ENCODE measurements at regions not wholly inside any gene's neighbourhood (a gene's known extent, or its start where the extent isn't known, plus 50 kb on each side); places are given as distances from the start of the nearest gene placed in this dataset.

DNA sequence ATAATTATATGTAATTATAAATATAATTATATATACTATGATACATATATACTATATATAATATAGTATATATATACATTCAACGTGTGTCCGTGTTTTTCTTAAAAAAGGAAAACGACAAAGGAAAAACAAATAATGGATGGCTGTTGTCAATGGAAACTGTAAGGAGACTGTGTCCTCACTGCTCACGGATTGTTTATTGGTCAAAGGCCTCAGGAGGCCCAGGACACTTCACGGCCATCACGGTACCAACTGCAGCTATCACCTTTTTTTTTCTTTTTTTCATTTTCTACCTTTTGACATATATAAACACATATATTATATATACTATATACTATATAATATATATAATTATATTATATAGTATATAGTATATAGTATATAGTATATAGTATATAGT, 113.4 kb downstream of the SPTSSA start:
- DNase-seq, result no peak

DNA sequence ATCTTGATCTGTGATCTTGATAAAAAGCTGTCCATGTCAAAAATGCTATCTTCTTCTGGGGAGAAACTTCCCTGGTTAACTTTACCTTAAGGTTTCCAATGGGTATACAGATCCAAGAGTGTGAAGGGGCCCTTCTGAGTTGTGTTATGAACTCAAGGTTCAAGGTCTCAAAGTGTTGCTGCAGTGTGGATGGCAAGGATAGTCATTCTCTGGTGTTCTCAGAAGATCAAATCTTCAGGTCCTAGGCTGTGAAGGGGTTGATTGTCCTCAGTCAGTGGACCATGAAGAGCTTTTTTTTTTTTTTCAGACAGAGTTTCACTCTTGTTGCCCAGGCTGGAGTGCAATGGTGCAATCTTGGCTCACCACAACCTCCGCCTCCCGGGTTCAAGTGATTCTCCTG, 114.4 kb downstream of the SPTSSA start:
- DNase-seq, result no peak

DNA sequence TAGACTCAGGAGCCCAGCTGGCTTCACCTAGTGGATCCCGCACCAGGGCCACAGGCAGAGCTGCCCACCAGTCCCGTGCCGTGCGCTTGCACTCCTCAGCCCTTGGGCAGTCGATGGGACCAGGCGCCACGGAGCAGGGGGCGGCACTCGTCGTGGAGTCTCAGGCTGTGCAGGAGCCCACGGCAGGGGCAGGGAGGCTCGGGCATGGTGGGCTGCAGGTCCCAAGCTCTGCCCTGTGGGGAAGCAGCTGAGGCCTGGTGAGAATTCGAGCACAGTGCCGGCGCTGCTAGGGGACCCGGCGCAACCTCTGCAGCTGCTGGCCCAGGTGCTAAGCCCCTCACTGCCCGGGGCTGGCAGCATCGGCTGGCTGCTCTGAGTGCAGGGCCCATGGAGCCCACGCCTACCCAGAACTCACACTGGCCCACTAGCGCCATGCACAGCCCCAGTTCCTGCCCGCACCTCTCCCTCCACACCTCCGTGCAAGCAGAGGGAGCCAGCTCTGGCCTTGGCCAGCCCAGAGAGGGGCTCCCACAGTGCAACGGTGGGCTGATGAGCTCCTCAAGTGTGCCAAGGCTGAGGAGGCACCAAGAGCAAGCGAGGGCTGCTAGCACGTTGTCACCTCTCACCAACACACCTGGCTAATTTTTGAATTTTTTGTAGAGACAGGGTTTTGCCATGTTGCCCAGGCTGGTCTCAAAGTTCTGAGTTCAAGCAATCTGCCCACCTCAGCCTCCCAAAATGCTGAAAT, 116.1 kb downstream of the SPTSSA start:
- no peak for DNase-seq

DNA sequence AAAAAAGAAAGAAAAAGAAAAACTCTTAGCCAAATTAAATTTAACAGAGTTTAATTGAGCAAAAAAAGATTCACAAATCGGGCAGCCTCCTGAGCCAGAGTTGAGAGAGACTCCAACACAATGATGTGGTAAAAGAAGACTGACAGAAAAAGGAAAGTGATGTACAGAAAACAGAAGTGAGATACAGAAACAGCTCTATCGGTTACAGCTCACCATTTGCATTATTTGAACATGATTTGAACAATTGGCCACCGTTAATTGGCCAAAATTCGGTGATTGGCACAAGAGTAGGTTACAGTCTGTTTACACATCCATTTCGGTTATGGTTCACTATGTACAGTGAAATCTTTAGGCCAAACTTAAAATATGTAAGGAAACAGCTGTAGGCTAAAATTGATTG, 117.7 kb downstream of the SPTSSA start:
- no peak for DNase-seq

DNA sequence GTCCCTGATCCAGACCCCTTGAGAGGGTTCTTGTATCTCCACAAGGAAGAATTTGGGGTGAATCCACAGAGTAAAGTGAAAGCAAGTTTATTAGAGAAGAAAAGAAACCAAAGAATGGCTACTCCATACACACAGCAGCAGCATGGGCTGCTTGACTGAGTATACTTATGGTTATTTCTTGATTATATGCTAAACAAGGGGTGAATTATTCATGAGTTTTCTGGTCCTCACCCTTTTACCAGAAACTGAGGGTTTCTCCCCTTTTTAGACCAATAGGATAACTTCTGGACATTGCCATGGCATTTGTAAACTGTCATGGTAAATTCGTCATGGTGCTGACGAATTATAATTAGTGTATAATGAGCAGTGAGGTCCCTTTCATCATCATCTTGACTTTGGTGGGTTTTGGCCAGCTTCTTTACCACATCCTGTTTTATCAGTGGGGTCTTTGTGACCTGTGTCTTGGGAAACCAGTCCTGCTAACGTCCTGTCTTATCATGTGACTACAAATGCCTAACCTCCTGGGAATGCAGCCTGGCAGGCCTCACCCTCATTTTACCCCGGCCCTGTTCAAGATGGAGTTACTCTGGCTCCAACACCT, 121.9 kb downstream of the SPTSSA start:
- DNase-seq, result no peak

DNA sequence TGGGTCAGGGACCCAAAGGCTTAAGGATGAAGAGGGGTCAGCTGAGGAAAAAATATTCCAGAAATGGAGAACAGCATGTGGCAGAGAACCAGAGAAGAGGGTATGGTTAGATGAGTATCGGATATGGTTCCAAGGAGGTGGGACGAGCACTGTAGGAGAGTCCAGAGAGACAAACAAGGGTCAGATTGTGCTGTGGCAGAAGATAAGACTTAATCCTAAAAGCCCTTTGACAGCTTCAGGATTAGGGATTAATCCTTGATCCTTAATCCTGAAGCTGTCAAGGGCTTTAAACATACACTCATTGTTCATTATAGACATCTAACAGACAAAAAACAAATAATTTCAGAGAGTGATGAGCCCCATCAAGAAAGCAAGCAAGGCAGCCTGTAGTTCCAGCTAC, 124.0 kb downstream of the SPTSSA start:
- DNase-seq, result no peak

DNA sequence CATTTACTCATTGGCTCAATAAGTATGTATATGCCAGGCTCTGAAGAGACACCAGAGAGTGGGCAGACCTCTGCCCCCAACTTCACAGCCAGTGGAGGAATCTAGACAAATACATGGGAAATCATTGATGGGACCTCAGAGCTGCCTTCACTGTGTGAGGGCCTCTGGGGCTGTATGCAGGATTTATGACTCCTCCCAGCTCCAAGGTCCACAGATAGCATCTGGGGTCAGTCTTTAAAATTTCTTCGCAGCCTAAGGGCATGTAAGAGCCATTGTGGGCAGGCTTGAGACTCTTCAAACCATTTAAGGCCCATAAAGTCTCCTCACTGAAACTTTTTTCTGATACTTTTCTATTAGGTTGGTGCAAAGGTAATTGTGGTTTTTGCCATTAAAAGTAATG, 125.5 kb downstream of the SPTSSA start:
- DNase-seq, result no peak

DNA sequence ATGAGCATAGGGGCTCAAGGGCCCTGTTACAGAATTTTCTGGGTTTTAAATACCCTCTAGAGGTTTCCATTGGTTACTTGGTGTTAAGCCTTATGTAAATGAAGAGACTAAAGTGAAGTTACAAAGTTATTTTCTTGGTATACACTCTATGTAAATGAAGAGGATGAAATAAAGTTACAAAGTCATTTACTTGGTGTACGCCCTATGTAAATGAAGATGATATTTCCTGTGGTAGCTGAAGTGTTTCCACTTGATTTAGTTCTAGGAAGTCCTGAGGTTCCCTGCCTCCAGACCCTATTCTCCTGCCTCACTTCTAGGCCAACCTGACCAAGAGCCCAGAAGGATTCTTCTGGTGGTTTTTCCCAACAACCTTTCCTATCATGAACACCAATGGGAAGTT, 126.1 kb downstream of the SPTSSA start:
- no peak for DNase-seq

DNA sequence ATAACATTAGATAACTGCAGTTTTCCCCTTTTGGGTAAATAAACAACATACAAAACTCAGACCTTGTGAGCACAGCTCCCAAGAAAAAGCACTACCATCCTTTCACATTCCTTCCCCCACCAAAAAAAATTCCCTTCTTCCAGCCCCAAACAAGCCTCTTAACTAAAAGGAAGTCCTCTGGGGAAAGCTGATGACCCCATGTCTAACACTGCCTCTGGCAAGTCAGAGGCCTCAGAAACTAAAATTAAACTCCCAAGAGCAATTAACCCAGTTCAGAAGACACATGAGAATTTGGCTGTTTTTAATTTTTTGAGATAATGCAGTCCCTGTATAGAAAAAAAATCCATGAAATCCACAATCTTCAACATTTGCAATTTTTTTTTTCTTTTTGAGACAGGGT, 127.7 kb downstream of the SPTSSA start:
- DNase-seq, result no peak

DNA sequence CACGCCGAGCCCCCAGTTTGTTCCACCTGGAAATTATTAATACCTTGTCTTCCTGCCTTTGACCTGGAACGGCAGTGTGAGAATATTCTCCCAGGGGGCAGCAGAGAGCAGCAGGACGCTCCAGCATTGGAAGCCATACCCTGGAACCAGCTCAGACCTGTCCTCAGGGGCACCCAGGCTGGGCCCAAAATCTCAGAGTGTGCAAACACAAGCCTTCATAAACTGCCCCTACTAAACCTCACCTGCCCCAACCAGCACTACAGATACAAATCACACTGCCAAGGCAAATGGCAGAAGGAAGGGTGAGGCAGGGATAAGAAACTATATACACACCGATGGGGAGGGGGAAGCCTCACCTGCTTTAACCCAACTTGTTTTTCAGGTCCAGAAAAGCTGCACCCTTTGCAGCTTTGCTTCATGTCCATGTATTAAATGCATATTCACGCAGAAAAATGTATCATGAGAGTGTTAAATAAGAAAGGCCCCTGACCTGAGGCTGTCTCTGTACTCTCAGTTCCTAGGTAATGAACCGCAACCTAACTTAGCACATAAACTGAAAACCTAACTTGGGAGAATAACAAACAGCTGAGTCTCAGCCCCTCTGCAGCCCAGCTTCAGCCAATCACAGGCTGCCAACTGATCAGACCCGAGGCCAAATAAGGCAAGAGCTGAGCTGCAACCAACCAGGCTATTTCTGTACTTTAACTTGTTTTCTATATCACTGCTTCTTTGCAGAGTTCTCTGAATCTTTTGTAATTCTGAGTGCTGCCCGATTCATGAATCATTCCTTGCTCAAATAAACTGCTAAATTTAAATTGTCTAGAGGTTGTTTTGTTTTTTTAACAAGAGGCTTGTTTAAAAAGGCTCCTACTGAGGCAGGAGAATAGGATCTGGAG, 130.1 kb downstream of the SPTSSA start:
- DNase-seq, result peak; percentile 38

DNA sequence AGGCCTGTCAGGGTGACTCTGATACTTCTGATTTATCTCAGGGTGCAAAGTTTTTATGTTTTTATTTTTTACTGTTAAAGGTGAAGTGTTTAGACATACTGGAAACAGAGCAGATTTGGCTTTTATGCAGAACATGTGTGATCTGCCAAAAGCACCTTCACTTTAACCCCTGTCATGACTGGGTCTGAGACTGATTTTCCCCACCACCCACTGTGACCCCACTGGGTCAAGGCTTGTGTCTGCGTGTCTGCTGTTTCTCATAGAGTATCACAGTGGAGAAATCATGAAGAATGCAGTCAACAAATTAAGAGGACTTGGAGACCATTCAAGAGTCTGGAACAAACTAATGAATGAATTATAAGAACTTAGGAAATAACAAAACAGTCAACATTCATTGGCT, 131.2 kb downstream of the SPTSSA start:
- DNase-seq, result no peak

DNA sequence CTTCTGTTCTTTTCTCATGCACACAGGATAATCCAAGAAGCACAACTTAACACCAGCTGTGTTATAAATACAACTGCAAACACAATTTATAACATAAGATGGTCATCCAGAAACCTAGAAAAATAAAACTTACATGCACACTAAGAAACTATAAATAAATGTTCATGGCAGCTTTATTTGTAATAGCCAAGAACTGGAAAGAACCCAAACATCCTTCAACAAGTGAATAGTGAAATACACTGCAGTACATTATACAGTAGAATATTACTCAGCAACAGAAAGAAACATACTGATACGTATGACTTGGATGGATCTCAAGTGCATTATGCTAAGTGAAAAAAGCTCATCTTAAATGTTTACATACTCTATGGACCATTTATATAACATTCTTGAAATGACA, 132.7 kb downstream of the SPTSSA start:
- DNase-seq, result no peak

DNA sequence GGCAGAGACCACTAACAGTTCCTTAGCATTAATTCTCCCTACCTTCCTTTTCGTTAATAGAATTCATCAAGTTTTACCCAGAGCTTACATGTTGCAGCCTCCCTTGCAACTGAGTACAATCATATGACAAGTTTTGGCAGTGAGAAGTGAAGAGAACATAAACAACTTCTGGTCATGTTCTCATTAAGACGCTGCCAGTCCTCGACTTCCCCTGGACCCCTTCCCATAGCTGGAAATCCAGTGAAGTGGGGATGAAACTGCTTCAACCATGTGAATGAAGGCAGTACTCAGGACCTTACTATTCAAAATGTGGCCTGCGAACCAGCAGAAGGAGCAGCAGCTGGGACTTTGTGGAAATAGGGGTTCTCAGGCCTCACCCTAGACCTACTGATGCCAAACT, 133.9 kb downstream of the SPTSSA start:
- no peak for DNase-seq

DNA sequence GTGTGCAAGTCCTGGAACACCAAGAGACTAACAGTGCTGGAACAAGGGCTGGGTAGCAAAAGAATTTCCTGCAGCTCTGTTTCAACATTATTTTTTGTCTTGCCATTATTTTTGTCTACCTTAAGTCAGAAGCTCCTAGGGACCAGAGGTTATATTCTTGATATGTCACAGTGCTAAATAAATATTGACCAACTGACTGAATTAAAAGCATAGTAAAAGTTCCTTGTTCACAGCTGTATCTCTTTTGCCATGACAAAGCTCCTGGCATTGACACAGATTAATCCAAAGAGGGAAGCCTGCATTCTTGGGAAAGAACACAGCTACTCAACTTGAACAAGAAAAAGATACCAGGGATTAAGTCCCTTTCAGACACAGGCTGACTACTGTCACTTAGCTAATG, 136.5 kb downstream of the SPTSSA start:
- no peak for DNase-seq

DNA sequence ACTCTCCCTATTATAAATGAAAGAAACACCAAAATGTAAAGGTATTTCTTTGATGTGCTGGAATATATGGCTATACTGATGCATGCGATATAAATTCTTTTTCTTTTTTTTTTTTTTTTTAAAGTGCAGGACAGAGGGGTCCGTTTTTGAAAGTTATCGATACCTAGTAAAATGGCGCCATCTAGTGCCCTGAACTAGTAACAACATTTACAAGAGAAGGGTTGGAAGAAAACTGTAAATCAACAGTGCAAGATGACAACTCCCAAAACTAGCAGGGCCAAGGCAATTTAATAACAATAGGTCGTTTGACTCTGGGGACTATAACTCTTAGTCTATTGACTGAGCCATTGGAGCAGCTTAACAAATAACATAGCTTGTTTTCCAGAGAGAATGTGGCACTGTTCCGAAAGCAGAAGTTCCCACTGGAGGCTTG, 137.7 kb downstream of the SPTSSA start:
- peak; percentile 61 for DNase-seq

DNA sequence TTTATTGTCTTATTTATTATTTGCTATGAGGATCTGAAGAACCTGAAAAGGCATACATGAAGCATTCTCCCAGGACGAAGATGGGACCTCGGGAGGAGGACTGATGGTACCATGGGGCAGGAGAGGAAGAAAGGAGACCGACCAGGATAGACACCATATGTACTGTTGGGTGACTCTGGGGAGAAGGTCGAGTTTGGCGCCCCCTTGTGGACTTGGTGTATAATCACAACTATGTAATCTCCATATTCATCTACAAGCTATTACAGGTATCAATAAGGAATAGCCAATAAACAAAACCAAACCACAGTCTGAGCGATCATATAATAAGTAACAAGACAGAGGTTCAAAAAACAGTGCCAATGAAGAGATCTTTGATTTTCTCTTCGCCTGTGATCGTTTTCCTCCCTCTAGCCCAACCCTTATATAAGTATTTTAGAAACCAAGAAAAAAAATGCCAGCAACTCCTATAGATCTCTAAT, 139.1 kb downstream of the SPTSSA start:
- peak; percentile 60 for DNase-seq

DNA sequence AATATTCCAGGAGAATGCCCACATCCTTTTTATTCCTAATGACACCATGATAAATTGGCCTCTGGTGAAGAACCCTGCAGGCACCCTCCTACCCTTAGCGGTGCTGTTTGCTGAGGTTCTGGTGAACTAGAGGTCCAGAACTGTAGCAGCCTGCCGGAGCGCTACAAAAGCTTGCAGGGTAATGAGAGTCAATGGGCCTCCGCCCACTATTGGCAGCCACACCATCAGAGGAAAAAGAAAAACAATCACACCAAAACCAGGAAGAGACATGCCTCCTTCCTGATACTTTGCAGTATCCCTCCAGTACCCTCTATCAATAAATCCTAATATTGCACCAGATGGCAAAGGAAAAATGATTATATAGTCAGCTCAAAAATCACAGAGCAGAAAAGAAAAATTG, 142.9 kb downstream of the SPTSSA start:
- DNase-seq, result no peak

DNA sequence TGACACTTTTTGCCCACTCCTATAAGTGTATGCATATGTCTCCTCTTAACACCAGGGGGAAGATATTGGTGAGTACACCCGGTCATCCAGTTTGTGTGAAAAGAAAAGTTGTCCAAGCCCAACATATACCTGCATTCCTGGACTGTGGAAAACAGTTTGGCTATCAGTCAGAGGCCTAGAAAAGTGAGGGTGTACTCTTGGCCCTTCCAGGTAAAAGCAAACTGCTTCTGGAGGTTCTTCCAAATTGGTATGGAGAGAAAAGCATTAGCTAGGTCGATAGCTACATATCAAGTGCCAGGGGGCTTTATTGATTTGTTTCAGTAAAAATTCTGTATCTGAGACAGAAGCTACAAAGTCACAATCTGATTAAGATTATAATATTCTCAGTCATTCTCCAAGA, 144.0 kb downstream of the SPTSSA start:
- no peak for DNase-seq

DNA sequence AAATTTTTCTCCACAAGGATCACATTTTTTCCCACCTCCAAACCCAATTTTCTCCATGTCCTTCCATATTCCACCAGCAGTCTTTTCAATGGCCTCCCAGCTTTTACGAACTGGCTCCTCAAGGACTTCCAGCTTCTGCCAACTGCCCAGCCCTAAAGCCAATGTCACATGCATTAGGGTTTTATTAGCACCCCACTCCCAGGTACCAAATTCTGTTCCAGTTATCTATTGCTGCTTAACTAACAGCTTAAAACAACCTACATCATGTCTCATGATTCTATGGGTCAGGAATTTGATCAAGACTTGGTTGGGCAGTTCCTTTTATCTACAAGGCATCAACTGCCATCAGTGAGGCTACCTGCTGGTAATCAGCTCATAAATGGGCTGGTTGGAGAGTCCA, 151.3 kb downstream of the SPTSSA start:
- DNase-seq, result no peak

DNA sequence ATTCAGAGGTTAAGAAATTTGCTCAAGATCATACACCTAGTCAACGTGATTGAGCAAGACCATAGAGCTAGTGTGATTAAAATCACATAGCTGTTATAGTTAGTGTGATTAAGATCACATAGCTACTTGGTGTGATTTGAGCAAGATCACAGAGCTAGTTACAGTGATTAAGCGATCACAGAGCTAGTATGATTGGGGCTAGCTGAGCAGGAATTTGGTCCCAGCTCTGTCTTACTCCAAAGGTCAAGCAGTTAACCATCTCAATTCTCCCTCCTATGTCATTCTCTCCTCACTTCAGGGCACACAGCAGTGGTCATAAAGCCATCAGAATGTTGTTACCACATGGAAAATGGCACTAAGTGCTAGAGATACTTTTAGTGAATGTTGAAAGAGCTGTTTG, 158.2 kb downstream of the SPTSSA start:
- DNase-seq, result no peak

DNA sequence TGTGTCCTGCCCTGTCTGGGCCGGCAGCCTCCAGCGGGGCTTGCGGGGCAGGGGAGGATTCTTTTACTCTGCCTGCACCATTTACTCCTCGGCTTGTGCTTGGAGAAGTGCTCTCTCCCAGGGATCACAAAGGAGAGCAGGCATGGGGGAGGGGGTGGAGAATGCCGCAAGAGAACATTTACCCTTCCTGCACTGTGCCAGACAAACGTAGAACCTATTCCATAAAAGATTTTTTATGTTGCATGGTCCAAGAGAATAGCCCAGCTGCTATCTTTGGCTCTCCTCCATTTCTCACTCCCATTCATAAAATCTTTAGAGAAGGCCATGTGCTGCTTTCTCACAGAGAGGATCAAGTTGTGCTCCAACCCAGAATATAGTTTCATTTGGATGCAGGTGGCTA, 159.4 kb downstream of the SPTSSA start:
- DNase-seq, result peak; percentile 92

DNA sequence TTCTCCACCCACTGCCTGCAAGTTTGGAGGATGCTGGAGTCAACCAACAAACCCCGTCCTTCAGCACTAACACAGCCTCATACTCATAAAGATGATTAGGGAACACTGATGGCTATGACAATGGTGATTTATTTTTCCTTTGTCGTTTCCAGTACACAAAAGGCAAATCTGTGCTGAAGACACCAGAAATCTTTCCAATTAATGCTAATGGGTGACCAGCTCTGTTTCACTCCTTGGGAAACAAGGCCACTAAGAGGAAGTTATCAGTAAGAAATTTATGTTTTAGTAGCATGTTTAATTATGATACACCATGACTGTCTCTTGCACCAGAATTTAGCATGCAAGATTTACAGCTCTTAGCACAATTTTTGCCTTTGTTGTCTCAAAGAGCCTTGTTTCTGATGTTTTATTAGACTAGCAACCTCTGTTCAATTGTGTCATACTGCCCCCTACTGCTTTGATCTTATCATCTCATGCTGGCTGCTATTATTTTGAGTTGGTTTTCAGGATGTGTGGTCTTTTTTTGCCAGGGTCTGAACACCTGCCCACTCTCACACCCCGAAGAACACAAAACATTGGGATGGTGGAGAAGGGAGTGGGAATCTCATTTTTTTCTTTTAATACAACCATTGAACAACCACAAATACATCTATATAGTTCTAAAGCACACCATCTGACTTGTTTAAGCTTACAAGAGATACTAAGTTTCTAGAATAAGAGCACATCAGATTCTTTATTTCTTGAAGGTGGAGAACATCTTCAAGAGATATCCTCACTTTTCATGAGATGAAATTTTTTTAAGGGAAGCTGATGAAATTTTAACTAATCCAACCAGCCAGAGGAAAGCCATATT, 160.9 kb downstream of the SPTSSA start:
- DNase-seq, result peak; percentile 63

DNA sequence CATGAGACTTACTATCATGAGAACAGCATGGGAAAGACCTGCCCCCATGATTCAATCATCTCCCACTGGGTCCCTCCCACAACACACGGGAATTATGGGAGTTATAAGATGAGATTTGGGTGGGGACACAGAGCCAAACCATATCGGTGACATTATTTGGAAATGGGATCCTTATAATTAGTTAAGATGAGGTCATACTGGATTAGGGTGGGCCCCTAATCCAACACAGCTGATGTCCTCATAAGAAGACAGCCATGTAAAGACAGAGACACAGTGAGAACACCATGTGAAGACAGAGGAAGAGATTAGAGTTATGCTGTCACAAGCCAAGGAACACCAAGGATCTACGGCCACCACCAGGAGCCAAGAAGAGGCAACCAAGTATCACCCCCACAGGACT, 161.7 kb downstream of the SPTSSA start:
- no peak for DNase-seq

Data from NCI-H1105 treated with DMSO at 0.1 percent for 48 hours (cell line).